Common myeloid progenitor, CD34-positive (primary cell): ENCODE measurements at regions not wholly inside any gene's neighbourhood (a gene's known extent, or its start where the extent isn't known, plus 50 kb on each side); places are given as distances from the start of the nearest gene placed in this dataset.

ENCODE experiments used
- CTCF ChIA-PET: fragments of 350-600 bp; sonication (Branson Sonifier 250); formaldehyde crosslinking; loops from one replicate; lab custom pipeline; 2021; ENCODE audit warnings: antibody characterized with exemption; lab: Charles Lee
- POLR2A ChIA-PET: fragments of 350-600 bp; sonication (Branson Sonifier 250); formaldehyde crosslinking; loops from one replicate; lab custom pipeline; 2021; ENCODE audit warnings: antibody characterized with exemption; lab: Charles Lee
- DNase-seq, 3 donors: peaks; one replicate each; pipeline versions ENCODE4 v3.0.0 to v3.0.0-alpha.2; 2013
- H3K27ac ChIP-seq, 2 experiments: 1 replicate in 1 of 2; 2 replicates in 1 of 2; pipeline ENCODE4 v1.7.0; 2013; ENCODE audit warnings: inconsistent platforms in 2 of 2, low read length in 2 of 2, mild to moderate bottlenecking in 2 of 2, low read depth in 1 of 2, moderate library complexity in 1 of 2; ENCODE audit not compliant: severe bottlenecking in 2 of 2, insufficient read depth in 1 of 2, poor library complexity in 1 of 2
- H3K27me3 ChIP-seq, 5 experiments: replicated peaks in 2 of 5; 1 replicate in 3 of 5; 2 replicates in 2 of 5; pipeline versions ENCODE4 v1.6.1 to v1.7.0; 2013; ENCODE audit warnings: low read length in 4 of 5, mild to moderate bottlenecking in 2 of 5, moderate library complexity in 2 of 5, inconsistent platforms in 1 of 5; ENCODE audit not compliant: insufficient read depth in 5 of 5, control insufficient read depth in 4 of 5
- H3K36me3 ChIP-seq, 4 experiments: 1 replicate in 2 of 4; 2 replicates in 2 of 4; pipeline versions ENCODE4 v1.6.1 to v1.7.0; 2013; ENCODE audit warnings: low read length in 3 of 4, control low read depth in 1 of 4, mild to moderate bottlenecking in 1 of 4; ENCODE audit not compliant: control insufficient read depth in 4 of 4, insufficient read depth in 4 of 4
- H3K4me1 ChIP-seq, 4 experiments: 1 replicate in 3 of 4; 2 replicates in 1 of 4; pipeline versions ENCODE4 v1.6.1 to v1.7.1; 2013; ENCODE audit warnings: low read length in 3 of 4, mild to moderate bottlenecking in 3 of 4, control low read depth in 1 of 4, inconsistent platforms in 1 of 4, moderate library complexity in 1 of 4; ENCODE audit not compliant: control insufficient read depth in 4 of 4, insufficient read depth in 4 of 4; ENCODE audit errors: control extremely low read depth in 1 of 4
- H3K4me3 ChIP-seq, 7 experiments: 1 replicate in 4 of 7; 2 replicates in 3 of 7; pipeline versions ENCODE4 v1.5.1 to v1.7.0; 2013; ENCODE audit warnings: mild to moderate bottlenecking in 7 of 7, low read length in 6 of 7, moderate library complexity in 6 of 7, inconsistent platforms in 2 of 7, low read depth in 2 of 7, control low read depth in 1 of 7; ENCODE audit not compliant: insufficient read depth in 4 of 7, control insufficient read depth in 1 of 7; ENCODE audit errors: extremely low read depth in 1 of 7
- H3K9me3 ChIP-seq, 5 experiments: 1 replicate in 4 of 5; 2 replicates in 1 of 5; pipeline versions ENCODE4 v1.6.1 to v1.7.1; 2013; ENCODE audit warnings: low read length in 4 of 5, mild to moderate bottlenecking in 2 of 5, inconsistent platforms in 1 of 5, low read depth in 1 of 5, moderate library complexity in 1 of 5; ENCODE audit not compliant: control insufficient read depth in 4 of 5, insufficient read depth in 2 of 5; ENCODE audit errors: control extremely low read depth in 1 of 5
- WGBS: methylation state at CpG from one replicate; pipeline ENCODE4 v1.1.5; 2013; ENCODE audit not compliant: insufficient coverage; 5-methylcytosine and 5-hydroxymethylcytosine counted together

DNA sequence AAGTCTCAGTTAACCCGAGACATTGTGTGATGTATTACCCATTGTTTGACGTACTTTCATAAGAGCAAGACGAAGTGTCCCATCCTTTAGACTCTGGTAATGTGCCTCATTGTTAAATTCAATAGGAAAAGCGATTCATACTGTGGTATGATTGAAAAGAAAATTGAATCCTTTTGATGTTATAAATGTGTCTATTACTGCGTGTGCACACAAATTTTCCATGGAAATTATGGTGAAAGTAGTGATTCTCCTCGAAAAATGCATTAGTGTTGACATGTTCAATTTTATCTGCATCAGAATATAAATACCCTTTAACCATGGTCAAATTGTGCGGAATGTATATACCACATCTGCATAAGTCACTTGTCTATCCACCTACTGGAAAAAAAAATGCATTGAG is 386.8 kb downstream of the INSC start:
- no peaks in the 10 kb centered on the region for H3K9me3 ChIP-seq
- ChIA-PET POLR2A (no interaction called here), CTCF (no interaction called here)
- no peaks in the 10 kb centered on the region for H3K36me3 ChIP-seq
- H3K4me1 ChIP-seq = no peaks in the 10 kb centered on the region
- H3K27ac ChIP-seq = no peak overlapping the region
- DNase-seq = no peak
- no peaks in the 10 kb centered on the region for H3K27me3 ChIP-seq
- WGBS = 87% methylated on average over 3 of the region's 7 CpGs
- no peak overlapping the region for H3K4me3 ChIP-seq

- CTCF ChIA-PET = no interaction called here
- no peak overlapping the region for H3K4me3 ChIP-seq
- no CpG with 5 or more reads among the region's 1 CpG for WGBS
These were observed 390.4 kb downstream of the INSC start for GRCh38 chr11:15505155-15505554.

DNA sequence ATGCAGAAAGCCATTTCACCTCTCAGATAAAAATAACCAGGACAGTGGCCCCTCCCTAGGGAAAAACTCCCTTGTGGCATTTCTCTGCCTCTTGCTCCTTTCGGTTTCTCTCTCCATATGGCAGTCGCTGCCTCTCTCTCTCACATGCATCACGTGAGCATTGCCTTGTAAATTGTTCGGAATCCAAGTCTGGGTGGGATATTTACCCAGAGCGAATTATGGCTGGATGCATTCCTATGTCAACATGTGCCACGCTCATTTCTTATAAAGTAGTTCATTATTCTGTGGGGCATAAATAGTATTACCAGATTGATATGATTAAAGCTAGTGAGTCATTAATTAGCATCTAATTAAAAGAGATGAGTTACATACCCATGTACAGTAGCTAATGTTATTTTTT is 392.9 kb downstream of the INSC start:
- no peaks in the 10 kb centered on the region for H3K9me3 ChIP-seq
- H3K36me3 ChIP-seq = no peaks in the 10 kb centered on the region
- CTCF ChIA-PET = no interaction called here
- POLR2A ChIA-PET = no interaction called here
- 95% methylated on average over 2 of the region's 6 CpGs for WGBS
- no peak overlapping the region for H3K27ac ChIP-seq
- no peaks in the 10 kb centered on the region for H3K4me1 ChIP-seq
- H3K27me3 ChIP-seq = no peaks in the 10 kb centered on the region
- H3K4me3 ChIP-seq = no peak overlapping the region
- DNase-seq = no peak

More at GRCh38 chr11:15505155-15505554, 390.4 kb downstream of the INSC start:
- Histone ChIP-seq H3K27me3 (no peaks in the 10 kb centered on the region), H3K4me1 (no peaks in the 10 kb centered on the region), H3K9me3 (no peaks in the 10 kb centered on the region), H3K27ac (no peak overlapping the region), H3K36me3 (no peaks in the 10 kb centered on the region)
- DNase-seq = no peak
- POLR2A ChIA-PET = no interaction called here

- WGBS = 92% methylated on average over 1 of the region's 2 CpGs
- CTCF ChIA-PET = no interaction called here
- POLR2A ChIA-PET = no interaction called here
- peaks cover 0 to under 1% (median 0%) of the 10 kb centered on the region in 5 experiments for H3K9me3 ChIP-seq
- no peak overlapping the region for H3K27ac ChIP-seq
- H3K27me3 ChIP-seq = no peaks in the 10 kb centered on the region
- no peak for DNase-seq
- H3K4me3 ChIP-seq = no peak overlapping the region
- H3K36me3 ChIP-seq = no peaks in the 10 kb centered on the region
- H3K4me1 ChIP-seq = no peaks in the 10 kb centered on the region
These were observed 394.4 kb downstream of the INSC start for GRCh38 chr11:15509082-15509481.

DNA sequence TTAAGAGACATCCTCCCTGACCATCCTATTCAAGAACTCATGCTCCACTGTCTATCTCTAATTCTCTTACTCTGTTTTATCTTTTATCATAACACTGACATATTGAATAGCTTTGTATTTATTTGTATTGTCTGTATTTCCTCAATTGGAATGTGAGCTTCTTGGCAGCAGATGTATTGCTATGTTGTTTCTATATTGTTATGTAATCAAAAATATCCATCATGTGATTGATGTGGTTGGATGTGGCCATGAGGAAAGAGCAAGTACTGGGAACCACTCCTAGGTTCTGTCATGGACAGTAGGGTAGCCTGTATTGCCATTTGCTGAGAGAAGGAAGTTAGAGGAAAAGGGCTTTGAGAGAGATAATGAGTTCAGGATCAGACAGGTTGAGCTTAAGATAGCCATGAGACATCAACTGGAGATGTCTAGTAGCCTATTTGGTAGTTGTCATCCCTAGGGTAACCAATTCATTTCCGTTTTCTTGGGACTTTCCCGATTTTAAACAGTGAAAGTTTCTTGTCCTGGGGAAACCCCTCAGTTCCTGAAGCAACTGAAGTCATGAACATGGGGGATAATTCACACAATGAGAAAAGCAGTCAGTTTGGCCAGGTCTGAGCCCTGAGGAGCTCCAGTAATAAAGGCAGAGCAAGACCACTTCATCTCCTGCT is 404.5 kb downstream of the INSC start:
- no peaks in the 10 kb centered on the region for H3K36me3 ChIP-seq
- 90% methylated on average over 2 of the region's 2 CpGs for WGBS
- H3K9me3 ChIP-seq = peaks cover 0 to 11% (median 0%) of the 10 kb centered on the region in 5 experiments
- no peaks in the 10 kb centered on the region for H3K4me1 ChIP-seq
- H3K4me3 ChIP-seq = no peak overlapping the region
- no peak overlapping the region for H3K27ac ChIP-seq
- CTCF ChIA-PET = interaction anchor here (1.7 kb wide), 1 partner anchor 14 kb away, joined by 3 read pairs; no protein-coding TSS in a partner anchor
- H3K27me3 ChIP-seq = no peaks in the 10 kb centered on the region
- POLR2A ChIA-PET = no interaction called here
- no peak for DNase-seq

GRCh38 chr11:15519911-15520310 is 405.2 kb downstream of the INSC start:
- DNase-seq = no peak
- ChIA-PET CTCF (interaction anchor here (1.7 kb wide), 1 partner anchor 13 kb away, joined by 3 read pairs; no protein-coding TSS in a partner anchor), POLR2A (no interaction called here)
- Histone ChIP-seq H3K27me3 (no peaks in the 10 kb centered on the region), H3K9me3 (peaks cover 0 to 10% (median 0%) of the 10 kb centered on the region in 5 experiments), H3K27ac (no peak overlapping the region), H3K36me3 (no peaks in the 10 kb centered on the region), H3K4me1 (no peaks in the 10 kb centered on the region), H3K4me3 (no peak overlapping the region)
- WGBS = 77% methylated on average over 2 of the region's 2 CpGs

GRCh38 chr11:15523543-15523942 is 408.8 kb downstream of the INSC start:
- Histone ChIP-seq H3K36me3 (no peaks in the 10 kb centered on the region), H3K27ac (no peak overlapping the region), H3K27me3 (no peaks in the 10 kb centered on the region), H3K4me1 (no peaks in the 10 kb centered on the region), H3K4me3 (no peak overlapping the region), H3K9me3 (peaks cover 0 to 17% (median 4%) of the 10 kb centered on the region in 5 experiments)
- ChIA-PET CTCF (no interaction called here), POLR2A (no interaction called here)
- WGBS = 47% methylated on average over 2 of the region's 2 CpGs
- no peak for DNase-seq
